AML-193 (cell line): ENCODE measurements at regions not wholly inside any gene's neighbourhood (a gene's known extent, or its start where the extent isn't known, plus 50 kb on each side); places are given as distances from the start of the nearest gene placed in this dataset.
"Not testable (repeated sequence)": the region's sequence is repeated elsewhere in the genome, so short reads cannot be mapped to it uniquely, and the experiment has no call there.

Experiments used
- DNase-seq, 2 experiments: peaks; one replicate each; lab custom pipeline; 2025; lab: John Stamatoyannopoulos, UW

- no peak for DNase-seq
Measured at GRCh38 chr4:57875829-57876392, 765.7 kb upstream of the IGFBP7 start.

GRCh38 chr4:57866468-57867171 is 756.4 kb upstream of the IGFBP7 start:
- DNase-seq, result no peak

GRCh38 chr4:57865264-57865663 is 755.1 kb upstream of the IGFBP7 start:
- no peak for DNase-seq

GRCh38 chr4:57854748-57855147 is 744.6 kb upstream of the IGFBP7 start:
- no peak for DNase-seq

GRCh38 chr4:57850141-57850540 is 740.0 kb upstream of the IGFBP7 start:
- DNase-seq, result no peak

- DNase-seq, result no peak
Measured at GRCh38 chr4:57832083-57832482, 721.9 kb upstream of the IGFBP7 start.

- DNase-seq, result no peak
Measured at GRCh38 chr4:57789666-57790065, 679.5 kb upstream of the IGFBP7 start.

- DNase-seq, result no peak
Measured at GRCh38 chr4:57777876-57778275, 667.7 kb upstream of the IGFBP7 start.

- DNase-seq, result no peak
Measured at GRCh38 chr4:57774681-57775080, 664.5 kb upstream of the IGFBP7 start.

- no peak for DNase-seq
Measured at GRCh38 chr4:57774171-57774570, 664.0 kb upstream of the IGFBP7 start.

- DNase-seq, result no peak
Measured at GRCh38 chr4:57766341-57766740, 656.2 kb upstream of the IGFBP7 start.

GRCh38 chr4:57764856-57765255 is 654.7 kb upstream of the IGFBP7 start:
- no peak for DNase-seq

GRCh38 chr4:57763070-57763469 is 652.9 kb upstream of the IGFBP7 start:
- DNase-seq, result no peak

- no peak for DNase-seq
Measured at GRCh38 chr4:57740625-57741190, 630.5 kb upstream of the IGFBP7 start.

GRCh38 chr4:57736781-57737180 is 626.6 kb upstream of the IGFBP7 start:
- DNase-seq, result no peak

- no peak for DNase-seq
Measured at GRCh38 chr4:57734104-57734670, 624.0 kb upstream of the IGFBP7 start.

GRCh38 chr4:57729775-57730570 is 619.8 kb upstream of the IGFBP7 start:
- not testable (repeated sequence) for DNase-seq

- DNase-seq, result no peak
Measured at GRCh38 chr4:57726154-57726553, 616.0 kb upstream of the IGFBP7 start.

GRCh38 chr4:57719456-57719855 is 609.3 kb upstream of the IGFBP7 start:
- DNase-seq, result no peak

GRCh38 chr4:57714313-57714712 is 604.1 kb upstream of the IGFBP7 start:
- not testable (repeated sequence) for DNase-seq

GRCh38 chr4:57710053-57710452 is 599.9 kb upstream of the IGFBP7 start:
- no peak for DNase-seq

- no peak for DNase-seq
Measured at GRCh38 chr4:57691370-57691769, 581.2 kb upstream of the IGFBP7 start.
